Mesenchymal stem cell (in vitro differentiated cells and primary cell): ENCODE measurements at regions not wholly inside any gene's neighbourhood (a gene's known extent, or its start where the extent isn't known, plus 50 kb on each side); places are given as distances from the start of the nearest gene placed in this dataset.

ENCODE experiments used
- DNase-seq: peaks from one replicate; pipeline ENCODE4 v3.0.0-alpha.2; 2013
- H2AFZ ChIP-seq: one replicate; pipeline ENCODE4 v1.6.1; 2013; ENCODE audit warnings: low read depth, mild to moderate bottlenecking, control low read depth, inconsistent platforms, low read length, moderate library complexity
- H2AK5ac ChIP-seq: 2 replicates; pipeline ENCODE4 v1.6.1; 2013; ENCODE audit warnings: low read length, moderate library complexity, mild to moderate bottlenecking, inconsistent platforms; ENCODE audit not compliant: severe bottlenecking
- H2BK120ac ChIP-seq: one replicate; pipeline ENCODE4 v1.6.1; 2013; ENCODE audit warnings: low read depth, mild to moderate bottlenecking, inconsistent platforms, low read length, moderate library complexity
- H2BK12ac ChIP-seq, 2 experiments: one replicate each; pipeline ENCODE4 v1.6.1; 2013; ENCODE audit warnings: inconsistent platforms in 2 of 2, low read length in 2 of 2, mild to moderate bottlenecking in 2 of 2, moderate library complexity in 2 of 2, control low read depth in 1 of 2
- H2BK15ac ChIP-seq: one replicate; pipeline ENCODE4 v1.6.1; 2013; ENCODE audit warnings: mild to moderate bottlenecking, low read depth, inconsistent platforms; ENCODE audit not compliant: poor library complexity, severe bottlenecking
- H2BK5ac ChIP-seq: 2 replicates; pipeline ENCODE4 v1.6.1; 2013; ENCODE audit warnings: low read depth, mild to moderate bottlenecking, low read length, control low read depth, inconsistent platforms; ENCODE audit not compliant: poor library complexity, severe bottlenecking
- H3K14ac ChIP-seq, 2 experiments: one replicate each; pipeline ENCODE4 v1.6.1; 2013; ENCODE audit warnings: inconsistent platforms in 2 of 2, low read length in 2 of 2, control low read depth in 1 of 2, mild to moderate bottlenecking in 1 of 2, moderate library complexity in 1 of 2
- H3K18ac ChIP-seq, 2 experiments: one replicate each; pipeline ENCODE4 v1.6.1; 2013; ENCODE audit warnings: inconsistent platforms in 2 of 2, low read length in 2 of 2, control low read depth in 1 of 2, low read depth in 1 of 2, mild to moderate bottlenecking in 1 of 2
- H3K23ac ChIP-seq, 2 experiments: one replicate each; pipeline ENCODE4 v1.6.1; 2013; ENCODE audit warnings: inconsistent platforms in 2 of 2, low read length in 2 of 2, mild to moderate bottlenecking in 2 of 2, moderate library complexity in 2 of 2, control low read depth in 1 of 2
- H3K27ac ChIP-seq: 2 replicates; pipeline ENCODE4 v1.5.1; 2013; ENCODE audit warnings: mild to moderate bottlenecking, moderate library complexity, low read length, control low read depth, inconsistent platforms; ENCODE audit not compliant: poor library complexity, severe bottlenecking
- H3K27me3 ChIP-seq, 2 experiments: 2 replicates each; pipeline versions ENCODE4 v1.6.1 to v1.7.0; 2013; ENCODE audit warnings: low read length in 2 of 2, mild to moderate bottlenecking in 2 of 2, moderate library complexity in 2 of 2, control low read depth in 1 of 2, inconsistent platforms in 1 of 2; ENCODE audit not compliant: control insufficient read depth in 1 of 2, insufficient read depth in 1 of 2
- H3K36me3 ChIP-seq, 2 experiments: 2 replicates each; pipeline versions ENCODE4 v1.6.1 to v1.7.0; 2013; ENCODE audit warnings: low read length in 2 of 2, control low read depth in 1 of 2, inconsistent platforms in 1 of 2, low read depth in 1 of 2, mild to moderate bottlenecking in 1 of 2; ENCODE audit not compliant: insufficient read depth in 2 of 2, control insufficient read depth in 1 of 2
- H3K4ac ChIP-seq, 2 experiments: one replicate each; pipeline ENCODE4 v1.6.1; 2013; ENCODE audit warnings: inconsistent platforms in 2 of 2, low read length in 2 of 2, mild to moderate bottlenecking in 2 of 2, moderate library complexity in 2 of 2, control low read depth in 1 of 2, low read depth in 1 of 2
- H3K4me1 ChIP-seq: 2 replicates; pipeline ENCODE4 v1.6.1; 2013; ENCODE audit warnings: low read depth, low read length, control low read depth; ENCODE audit not compliant: control insufficient read depth, insufficient read depth
- H3K4me2 ChIP-seq: 2 replicates; pipeline ENCODE4 v1.6.1; 2013; ENCODE audit warnings: low read length, mild to moderate bottlenecking, inconsistent platforms; ENCODE audit not compliant: poor library complexity, severe bottlenecking
- H3K4me3 ChIP-seq, 2 experiments: 2 replicates each; pipeline versions ENCODE4 v1.5.1 to v1.7.0; 2013; ENCODE audit warnings: low read length in 2 of 2, mild to moderate bottlenecking in 2 of 2, control low read depth in 1 of 2, low read depth in 1 of 2; ENCODE audit not compliant: insufficient read depth in 1 of 2
- H3K79me1 ChIP-seq: replicated peaks from 2 replicates; pipeline ENCODE4 v1.6.1; 2013; ENCODE audit warnings: mild to moderate bottlenecking, control low read depth, low read length, inconsistent platforms; ENCODE audit not compliant: poor library complexity, severe bottlenecking
- H3K9ac ChIP-seq: 2 replicates; pipeline ENCODE4 v1.7.0; 2013; ENCODE audit warnings: mild to moderate bottlenecking, low read length, moderate library complexity
- H3K9me3 ChIP-seq: 2 replicates; pipeline ENCODE4 v1.7.0; 2013; ENCODE audit warnings: mild to moderate bottlenecking, low read length; ENCODE audit not compliant: control insufficient read depth
- H4K8ac ChIP-seq: one replicate; pipeline ENCODE4 v1.6.1; 2013; ENCODE audit warnings: inconsistent platforms, mild to moderate bottlenecking, low read length, moderate library complexity
- H4K91ac ChIP-seq: one replicate; pipeline ENCODE4 v1.6.1; 2013; ENCODE audit warnings: mild to moderate bottlenecking, low read length, inconsistent platforms
- WGBS: methylation state at CpG from one replicate; pipeline ENCODE4 v1.1.7; 2013; ENCODE audit warnings: mixed read lengths; 5-methylcytosine and 5-hydroxymethylcytosine counted together

GRCh38 chr16:85274501-85274900 is 162.2 kb upstream of the CIBAR2 start:
- Histone ChIP-seq H3K79me1 (peaks cover 46% of the 10 kb centered on the region), H3K14ac (peak overlapping the region in 1 of 2 experiments; percentile 53), H3K23ac (no peak overlapping the region), H3K18ac (no peak overlapping the region), H2BK120ac (no peak overlapping the region), H4K8ac (no peak overlapping the region), H3K9ac (no peak overlapping the region), H3K4me2 (no peak overlapping the region), H3K4me3 (no peak overlapping the region), H3K4ac (no peak overlapping the region), H3K4me1 (peaks cover 6% of the 10 kb centered on the region), H2BK5ac (no peak overlapping the region), H2BK12ac (no peak overlapping the region), H3K36me3 (peaks cover 0 to 27% of the 10 kb centered on the region in 2 experiments), H2BK15ac (no peak overlapping the region), H4K91ac (no peak overlapping the region), H2AFZ (no peak overlapping the region), H3K27me3 (no peaks in the 10 kb centered on the region), H3K27ac (no peak overlapping the region), H2AK5ac (no peak overlapping the region), H3K9me3 (no peaks in the 10 kb centered on the region)
- DNase-seq, result no peak
- WGBS, result 90% methylated on average over 7 of the region's 7 CpGs

GRCh38 chr16:85274924-85275323 is 162.7 kb upstream of the CIBAR2 start:
- Histone ChIP-seq H3K14ac (no peak overlapping the region), H4K91ac (no peak overlapping the region), H3K4me1 (peaks cover 4% of the 10 kb centered on the region), H3K4ac (peak overlapping the region in 1 of 2 experiments; percentile 29), H2AK5ac (no peak overlapping the region), H3K79me1 (peaks cover 47% of the 10 kb centered on the region), H2BK120ac (no peak overlapping the region), H3K23ac (no peak overlapping the region), H2BK12ac (no peak overlapping the region), H3K27ac (no peak overlapping the region), H2BK15ac (no peak overlapping the region), H4K8ac (no peak overlapping the region), H3K4me2 (no peak overlapping the region), H3K9ac (no peak overlapping the region), H2BK5ac (no peak overlapping the region), H3K4me3 (no peak overlapping the region), H3K18ac (no peak overlapping the region), H3K36me3 (peaks cover 0 to 23% of the 10 kb centered on the region in 2 experiments), H3K27me3 (no peaks in the 10 kb centered on the region), H2AFZ (no peak overlapping the region), H3K9me3 (no peaks in the 10 kb centered on the region)
- DNase-seq, result no peak
- whole genome bisulfite sequencing, result 77% methylated on average over 8 of the region's 8 CpGs

- Histone ChIP-seq H3K9me3 (no peaks in the 10 kb centered on the region), H3K14ac (peak overlapping the region in 1 of 2 experiments; percentile 14), H2BK120ac (peak overlapping the region; percentile 38), H3K23ac (no peak overlapping the region), H4K8ac (peak overlapping the region; percentile 62), H3K4me2 (no peak overlapping the region), H2AFZ (no peak overlapping the region), H2BK12ac (peak overlapping the region in 1 of 2 experiments; percentile 85), H3K9ac (no peak overlapping the region), H3K4me3 (no peak overlapping the region), H2AK5ac (no peak overlapping the region), H3K4me1 (peaks cover 4% of the 10 kb centered on the region), H2BK5ac (no peak overlapping the region), H3K27ac (no peak overlapping the region), H3K27me3 (no peaks in the 10 kb centered on the region), H2BK15ac (no peak overlapping the region), H3K79me1 (peaks cover 49% of the 10 kb centered on the region), H3K4ac (no peak overlapping the region), H3K36me3 (peaks cover 0 to 19% of the 10 kb centered on the region in 2 experiments), H3K18ac (no peak overlapping the region), H4K91ac (no peak overlapping the region)
- WGBS, result 40% methylated on average over 15 of the region's 16 CpGs
- DNase-seq, result peak; percentile 63
Observed at GRCh38 chr16:85275533-85276249, 163.4 kb upstream of the CIBAR2 start.

DNA sequence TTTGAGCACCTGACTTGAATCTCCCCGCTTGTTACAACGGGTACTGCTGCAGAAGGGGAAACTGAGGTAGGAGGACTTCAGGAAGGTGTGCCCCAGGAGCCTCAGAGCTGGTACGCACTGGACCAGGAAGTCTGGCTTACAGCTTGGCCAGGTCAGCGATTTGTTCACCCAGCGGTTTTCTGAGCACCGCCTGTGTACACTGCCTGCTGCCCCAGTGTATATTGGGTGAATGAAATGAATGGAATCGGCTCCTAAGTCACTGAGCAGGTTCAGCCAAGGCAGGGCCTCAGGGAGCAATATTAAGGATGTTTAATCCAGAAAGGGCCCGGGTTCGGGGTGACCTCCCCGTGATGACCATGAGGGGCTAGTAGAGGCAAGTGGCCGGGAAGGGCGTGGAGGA is 164.0 kb upstream of the CIBAR2 start:
- Histone ChIP-seq H3K18ac (no peak overlapping the region), H3K36me3 (peaks cover 0 to 25% of the 10 kb centered on the region in 2 experiments), H4K8ac (peak overlapping the region; percentile 7), H2BK15ac (no peak overlapping the region), H3K4me3 (no peak overlapping the region), H3K9me3 (no peaks in the 10 kb centered on the region), H2BK120ac (no peak overlapping the region), H3K79me1 (peaks cover 50% of the 10 kb centered on the region), H4K91ac (no peak overlapping the region), H3K4me2 (no peak overlapping the region), H3K23ac (no peak overlapping the region), H3K27me3 (no peaks in the 10 kb centered on the region), H3K14ac (no peak overlapping the region), H3K4ac (no peak overlapping the region), H3K4me1 (peaks cover 4% of the 10 kb centered on the region), H2BK5ac (no peak overlapping the region), H2AFZ (no peak overlapping the region), H3K27ac (no peak overlapping the region), H2BK12ac (peak overlapping the region in 1 of 2 experiments; percentile 21), H2AK5ac (no peak overlapping the region), H3K9ac (no peak overlapping the region)
- WGBS, result 89% methylated on average over 12 of the region's 12 CpGs
- DNase-seq, result no peak
